Retinal pigment epithelial cell (primary cell): ENCODE measurements at regions not wholly inside any gene's neighbourhood (a gene's known extent, or its start where the extent isn't known, plus 50 kb on each side); places are given as distances from the start of the nearest gene placed in this dataset.

Source experiments
- DNase-seq: peaks from one replicate; pipeline ENCODE4 v3.0.0-alpha.2; 2010; ENCODE audit warnings: low read depth
- H3K4me3 ChIP-seq: 2 replicates; pipeline ENCODE4 v1.5.1; 2011; ENCODE audit warnings: mild to moderate bottlenecking, low read length, control low read depth, moderate library complexity
- CTCF ChIP-seq: conservative IDR thresholded peaks from 2 replicates; pipeline ENCODE4 v1.5.1; 2011; ENCODE audit warnings: low read depth, low read length, control low read depth, inconsistent platforms

GRCh38 chr1:115457289-115457688, 119.2 kb upstream of the NGF start:
- no peak for TF ChIP-seq CTCF

GRCh38 chr1:115456441-115456961, 118.5 kb upstream of the NGF start:
- TF ChIP-seq CTCF = no peak
- DNase-seq = no peak
- H3K4me3 ChIP-seq = no peak overlapping the region

More at GRCh38 chr1:115457289-115457688, 119.2 kb upstream of the NGF start:
- no peak overlapping the region for H3K4me3 ChIP-seq
- DNase-seq = no peak

GRCh38 chr1:115454837-115455511, 116.9 kb upstream of the NGF start:
- H3K4me3 ChIP-seq = no peak overlapping the region
- no peak for TF ChIP-seq CTCF
- DNase-seq = no peak

GRCh38 chr1:115453666-115454065, 115.6 kb upstream of the NGF start:
- no peak for DNase-seq
- no peak overlapping the region for H3K4me3 ChIP-seq
- TF ChIP-seq CTCF = no peak

GRCh38 chr1:115452600-115453329, 114.7 kb upstream of the NGF start:
- TF ChIP-seq CTCF = no peak
- H3K4me3 ChIP-seq = no peak overlapping the region
- DNase-seq = no peak

GRCh38 chr1:115450501-115451040, 112.5 kb upstream of the NGF start:
- no peak for DNase-seq
- no peak for TF ChIP-seq CTCF

More at GRCh38 chr1:115450501-115451040, 112.5 kb upstream of the NGF start:
- no peak overlapping the region for H3K4me3 ChIP-seq
